Smooth muscle cell (in vitro differentiated cells): ENCODE measurements at regions not wholly inside any gene's neighbourhood (a gene's known extent, or its start where the extent isn't known, plus 50 kb on each side); places are given as distances from the start of the nearest gene placed in this dataset.
"Not testable (repeated sequence)": the region's sequence is repeated elsewhere in the genome, so short reads cannot be mapped to it uniquely, and the experiment has no call there.

ENCODE experiments used
- DNase-seq: peaks from one replicate; lab custom pipeline; 2025; ENCODE audit not compliant: unreplicated experiment; lab: John Stamatoyannopoulos, UW
- H2AFZ ChIP-seq: fragments of 200-600 bp; sonication (generic); 2 replicates; pipeline ENCODE4 v1.6.0; 2016; ENCODE audit warnings: antibody characterized with exemption, low read depth, mild to moderate bottlenecking
- H3F3A ChIP-seq: fragments of 200-600 bp; sonication (generic); 2 replicates; pipeline ENCODE4 v1.6.0; 2017; ENCODE audit warnings: antibody characterized with exemption, low read depth
- H3K27ac ChIP-seq: fragments of 200-600 bp; sonication (generic); 2 replicates; pipeline ENCODE4 v1.5.1; 2016; ENCODE audit warnings: low read depth, mild to moderate bottlenecking
- H3K27me3 ChIP-seq: fragments of 200-600 bp; sonication (generic); 2 replicates; pipeline ENCODE4 v1.6.1; 2016; ENCODE audit warnings: low read depth, mild to moderate bottlenecking
- H3K36me3 ChIP-seq: fragments of 200-600 bp; sonication (generic); 2 replicates; pipeline ENCODE4 v1.5.1; 2016; ENCODE audit warnings: low read depth
- H3K4me1 ChIP-seq: fragments of 200-600 bp; sonication (generic); 2 replicates; pipeline ENCODE4 v1.5.1; 2016; ENCODE audit warnings: low read depth
- H3K4me2 ChIP-seq: fragments of 200-600 bp; sonication (generic); 2 replicates; pipeline ENCODE4 v1.6.0; 2016; ENCODE audit warnings: mild to moderate bottlenecking
- H3K4me3 ChIP-seq: fragments of 200-600 bp; sonication (generic); 2 replicates; pipeline ENCODE4 v1.5.1; 2016; ENCODE audit warnings: mild to moderate bottlenecking
- H3K79me2 ChIP-seq: fragments of 200-600 bp; sonication (generic); 2 replicates; pipeline ENCODE4 v1.6.0; 2016; ENCODE audit warnings: low read depth, mild to moderate bottlenecking
- H3K9ac ChIP-seq: fragments of 200-600 bp; sonication (generic); 2 replicates; pipeline ENCODE4 v1.6.0; 2016; ENCODE audit warnings: low read depth
- H3K9me3 ChIP-seq: fragments of 200-600 bp; sonication (generic); replicated peaks from 2 replicates; pipeline ENCODE4 v1.5.1; 2016; ENCODE audit warnings: low read depth
- H4K20me1 ChIP-seq: fragments of 200-600 bp; sonication (generic); 2 replicates; pipeline ENCODE4 v1.6.0; 2016; ENCODE audit warnings: low read depth
- CTCF ChIP-seq: fragments of 200-600 bp; sonication (generic); IDR thresholded peaks from 2 replicates; pipeline ENCODE4 v1.5.1; 2017; ENCODE audit warnings: borderline replicate concordance, mild to moderate bottlenecking, antibody characterized with exemption; ENCODE audit not compliant: insufficient read depth, poor library complexity, severe bottlenecking
- WGBS: methylation state at CpG from one replicate; pipeline ENCODE4 v1.1.7; 2016; ENCODE audit warnings: low lambda C conversion rate; 5-methylcytosine and 5-hydroxymethylcytosine counted together

DNA sequence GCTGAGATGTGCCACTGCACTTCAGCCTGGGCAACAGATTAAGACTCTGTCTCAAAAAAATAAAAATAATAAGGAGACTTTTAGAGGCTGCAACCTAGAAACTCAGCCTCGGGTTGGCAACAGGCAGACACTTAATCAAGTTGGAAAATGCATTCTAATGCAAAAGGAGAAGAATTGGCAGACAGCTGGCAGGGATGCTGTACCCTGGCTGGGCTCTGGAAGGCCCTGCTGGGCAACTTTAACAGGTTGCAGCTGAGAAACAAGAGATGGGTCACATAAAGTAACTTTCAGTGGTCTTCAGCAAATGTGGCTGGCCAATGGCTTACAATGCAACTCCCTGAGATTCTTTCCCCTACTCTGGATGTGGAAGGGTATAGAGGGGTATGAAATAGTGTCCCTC lies 1225.7 kb downstream of the TYW1 start:
- TF ChIP-seq CTCF = no peak
- Histone ChIP-seq H3K79me2 (no peaks in the 10 kb centered on the region), H2AFZ (no peak overlapping the region), H3K9me3 (no peaks in the 10 kb centered on the region), H3K4me3 (no peak overlapping the region), H3K9ac (no peak overlapping the region), H3K36me3 (no peaks in the 10 kb centered on the region), H3K27me3 (no peaks in the 10 kb centered on the region), H3K4me1 (no peaks in the 10 kb centered on the region), H3K27ac (no peak overlapping the region), H4K20me1 (no peaks in the 10 kb centered on the region), H3F3A (no peaks in the 10 kb centered on the region), H3K4me2 (no peak overlapping the region)
- whole genome bisulfite sequencing = 92% methylated on average over 1 of the region's 1 CpG
- no peak for DNase-seq

- no peaks in the 10 kb centered on the region for H3K36me3 ChIP-seq
- no peak overlapping the region for H3K27ac ChIP-seq
- H3K27me3 ChIP-seq = no peaks in the 10 kb centered on the region
- no peak for DNase-seq
- no peak overlapping the region for H3K4me3 ChIP-seq
- no peak overlapping the region for H3K4me2 ChIP-seq
- no peaks in the 10 kb centered on the region for H3K79me2 ChIP-seq
- H4K20me1 ChIP-seq = no peaks in the 10 kb centered on the region
- 88% methylated on average over 10 of the region's 10 CpGs for WGBS
- no peak for TF ChIP-seq CTCF
- H3F3A ChIP-seq = no peaks in the 10 kb centered on the region
- no peak overlapping the region for H2AFZ ChIP-seq
- no peaks in the 10 kb centered on the region for H3K4me1 ChIP-seq
- H3K9ac ChIP-seq = no peak overlapping the region
- no peaks in the 10 kb centered on the region for H3K9me3 ChIP-seq
Measured at GRCh38 chr7:68224041-68224741, 1227.6 kb downstream of the TYW1 start.

GRCh38 chr7:68231011-68231410 lies 1234.4 kb downstream of the TYW1 start:
- not testable (repeated sequence) for H3K79me2 ChIP-seq, H2AFZ ChIP-seq, H3F3A ChIP-seq

GRCh38 chr7:68235937-68236336 lies 1239.3 kb downstream of the TYW1 start:
- Histone ChIP-seq H3K27ac (no peak overlapping the region), H3K4me2 (no peak overlapping the region), H3K9ac (no peak overlapping the region), H3K4me3 (no peak overlapping the region), H4K20me1 (no peaks in the 10 kb centered on the region), H2AFZ (no peak overlapping the region), H3K27me3 (no peaks in the 10 kb centered on the region), H3F3A (no peaks in the 10 kb centered on the region), H3K79me2 (no peaks in the 10 kb centered on the region), H3K4me1 (no peaks in the 10 kb centered on the region), H3K9me3 (no peaks in the 10 kb centered on the region), H3K36me3 (no peaks in the 10 kb centered on the region)
- no peak for TF ChIP-seq CTCF
- DNase-seq = no peak
- 87% methylated on average over 1 of the region's 1 CpG for WGBS

More at GRCh38 chr7:68231011-68231410, 1234.4 kb downstream of the TYW1 start:
- not testable (repeated sequence) for H3K9ac ChIP-seq, DNase-seq, H3K27ac ChIP-seq, H4K20me1 ChIP-seq, H3K27me3 ChIP-seq, H3K4me3 ChIP-seq, H3K4me2 ChIP-seq, H3K9me3 ChIP-seq, H3K36me3 ChIP-seq, H3K4me1 ChIP-seq
- 89% methylated on average over 11 of the region's 28 CpGs for WGBS
